ENCODE measurements at regions not wholly inside any gene's neighbourhood (a gene's known extent, or its start where the extent isn't known, plus 50 kb on each side); places are given as distances from the start of the nearest gene placed in this dataset.
A peak's percentile ranks its signal among the peaks of the same experiment; 100 is the strongest.

DNA sequence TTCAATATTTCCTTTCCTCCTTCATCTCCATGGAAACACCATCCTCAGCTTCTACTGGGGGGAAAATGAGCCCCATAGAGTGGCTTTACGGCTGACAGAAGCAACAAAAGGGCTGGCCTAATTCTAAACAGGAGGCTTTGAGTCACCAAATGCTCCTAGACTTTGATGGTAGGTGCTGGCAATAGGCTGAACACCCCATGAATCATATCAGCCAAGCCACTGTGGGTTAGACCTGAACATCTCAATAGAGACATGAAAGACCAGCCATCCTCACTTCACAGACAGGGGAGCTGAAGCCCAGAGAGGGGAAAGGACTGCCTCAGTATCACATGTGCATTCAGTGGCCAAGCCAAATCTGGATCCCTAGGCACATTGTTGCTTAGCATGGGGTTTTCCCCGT lies 107.6 kb downstream of the AMER1 start:
- no peak for DNase-seq (ENCODE audit: low read depth, low spot score)

DNA sequence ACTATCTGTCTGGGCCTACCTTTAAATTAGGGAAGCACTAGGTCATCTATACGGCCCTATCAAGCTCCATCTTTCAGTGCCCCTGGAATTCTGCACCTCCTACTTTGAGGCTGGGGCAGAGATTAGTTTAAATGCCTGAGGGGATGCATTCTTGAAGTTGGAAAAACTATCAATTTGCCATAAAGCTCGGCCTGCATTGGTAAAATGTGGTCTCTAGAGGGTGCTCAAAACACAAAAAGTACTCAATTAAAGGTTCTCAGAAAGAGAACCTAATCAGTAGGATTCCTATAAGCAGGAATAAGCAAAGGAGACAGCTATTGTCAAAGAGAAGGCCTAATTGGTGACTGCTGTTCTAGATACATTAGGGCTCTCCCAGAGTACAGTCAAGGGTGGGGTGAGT lies 111.7 kb downstream of the AMER1 start:
- peak; percentile 8 for DNase-seq (ENCODE audit: low read depth, low spot score)
